ENCODE measurements at regions not wholly inside any gene's neighbourhood (a gene's known extent, or its start where the extent isn't known, plus 50 kb on each side); places are given as distances from the start of the nearest gene placed in this dataset.

- POLR2A ChIA-PET, result interaction anchor here (1.2 kb wide), 1 partner anchor 1737 kb away, joined by 4 read pairs; the partner anchor contains the start of gene DPY19L3
- CTCF ChIA-PET, result interaction anchor here (0.7 to 15.9 kb wide), 28 partner anchors 10 to 1906 kb away, joined by 3 to 298 read pairs (median 4); no protein-coding TSS in a partner anchor
- WGBS (ENCODE audit: missing lambda C conversion rate), result 4% methylated on average over 3 of the region's 3 CpGs
- peaks cover 8% of the 10 kb centered on the region; the same call in 1 of the 3 replicates for H3K4me1 ChIP-seq
- ATAC-seq, result no peak
- no peaks in the 10 kb centered on the region for H3K9me3 ChIP-seq
- H3K4me2 ChIP-seq, result no peak overlapping the region
- H3K27ac ChIP-seq, result no peak overlapping the region
- peak; percentile 79 for FAIRE-seq
- DNase-seq (ENCODE audit: low read depth in 1 of 2, low spot score in 1 of 2), result no peak
- no peak overlapping the region for H3K4me3 ChIP-seq
- no peak for TF ChIP-seq JUN (IDR thresholded peaks at IDR 0.05)
- TF ChIP-seq ELK1 (IDR thresholded peaks at IDR 0.05; ENCODE audit: low read depth, low read length), result no peak
- TF ChIP-seq RNF2 (IDR thresholded peaks at IDR 0.05; ENCODE audit: borderline replicate concordance, low read depth), result no peak
- TF ChIP-seq, protein P1, sequence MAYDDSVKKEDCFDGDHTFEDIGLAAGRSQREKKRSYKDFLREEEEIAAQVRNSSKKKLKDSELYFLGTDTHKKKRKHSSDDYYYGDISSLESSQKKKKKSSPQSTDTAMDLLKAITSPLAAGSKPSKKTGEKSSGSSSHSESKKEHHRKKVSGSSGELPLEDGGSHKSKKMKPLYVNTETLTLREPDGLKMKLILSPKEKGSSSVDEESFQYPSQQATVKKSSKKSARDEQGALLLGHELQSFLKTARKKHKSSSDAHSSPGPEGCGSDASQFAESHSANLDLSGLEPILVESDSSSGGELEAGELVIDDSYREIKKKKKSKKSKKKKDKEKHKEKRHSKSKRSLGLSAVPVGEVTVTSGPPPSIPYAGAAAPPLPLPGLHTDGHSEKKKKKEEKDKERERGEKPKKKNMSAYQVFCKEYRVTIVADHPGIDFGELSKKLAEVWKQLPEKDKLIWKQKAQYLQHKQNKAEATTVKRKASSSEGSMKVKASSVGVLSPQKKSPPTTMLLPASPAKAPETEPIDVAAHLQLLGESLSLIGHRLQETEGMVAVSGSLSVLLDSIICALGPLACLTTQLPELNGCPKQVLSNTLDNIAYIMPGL (CRISPR knock-in tag; IDR thresholded peaks at IDR 0.05; ENCODE audit: borderline replicate concordance), result no peak
- TF ChIP-seq ZNF302 (CRISPR knock-in tag; IDR thresholded peaks at IDR 0.05), result no peak
- no peak for TF ChIP-seq HOXB5 (CRISPR knock-in tag; IDR thresholded peaks at IDR 0.05)
- no peak for TF ChIP-seq KDM1A (IDR thresholded peaks at IDR 0.05; ENCODE audit: low read depth)
- TF ChIP-seq ZFP36 (IDR thresholded peaks at IDR 0.05; ENCODE audit: borderline replicate concordance, partially characterized antibody), result peak; percentile 47
Observed at GRCh38 chr19:30667746-30668145, 295.6 kb downstream of the ZNF536 start.

DNA sequence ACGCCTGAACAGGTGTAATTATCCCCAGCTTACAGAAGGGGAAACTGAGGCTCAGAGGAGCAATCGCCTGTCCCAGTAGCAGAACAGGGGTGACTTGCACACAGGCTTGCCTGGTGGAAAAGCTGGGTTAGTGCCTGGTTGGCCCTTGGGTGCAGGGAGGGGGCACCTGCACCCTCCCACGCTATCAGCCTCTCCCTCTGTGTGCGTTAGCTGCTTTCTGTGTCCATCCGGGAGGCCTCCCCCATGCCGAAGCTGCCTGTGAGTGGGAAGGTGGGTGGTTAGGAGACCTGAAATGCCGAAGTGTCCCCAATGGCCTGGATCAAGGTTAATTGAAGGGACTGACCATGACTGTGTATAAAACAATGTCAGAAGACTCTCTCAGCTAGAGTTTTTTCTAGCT lies 295.0 kb downstream of the ZNF536 start:
- no peak for DNase-seq (ENCODE audit: low read depth in 1 of 2, low spot score in 1 of 2)
- WGBS (ENCODE audit: missing lambda C conversion rate), result 29% methylated on average over 7 of the region's 7 CpGs

More for the DNA sequence above, 295.0 kb downstream of the ZNF536 start:
- Histone ChIP-seq H3K4me3 (no peak overlapping the region), H3K27ac (no peak overlapping the region), H3K4me1 (peaks cover 8% of the 10 kb centered on the region; the same call in 1 of the 3 replicates), H3K9me3 (no peaks in the 10 kb centered on the region), H3K4me2 (no peak overlapping the region)
- ChIA-PET CTCF (interaction anchor here (0.7 to 15.9 kb wide), 39 partner anchors 8 to 1917 kb away, joined by 3 to 298 read pairs (median 4); no protein-coding TSS in a partner anchor), POLR2A (interaction anchor here (1.2 kb wide), 1 partner anchor 1738 kb away, joined by 4 read pairs; the partner anchor contains the start of gene DPY19L3)
- FAIRE-seq, result no peak
- no peak for ATAC-seq
- TF ChIP-seq NFE2L2 (conservative IDR thresholded peaks at IDR 0.05; ENCODE audit: low read length) (no peak), HOXB5 (CRISPR knock-in tag; IDR thresholded peaks at IDR 0.05) (no peak), PBX3 (IDR thresholded peaks at IDR 0.05) (no peak), EP300 (IDR thresholded peaks at IDR 0.05) (no peak), RNF2 (IDR thresholded peaks at IDR 0.05; ENCODE audit: borderline replicate concordance, low read depth) (no peak), HOXA7 (CRISPR knock-in tag; IDR thresholded peaks at IDR 0.05) (no peak), MAX (IDR thresholded peaks at IDR 0.05) (no peak), BHLHE40 (IDR thresholded peaks at IDR 0.05; ENCODE audit: low read depth, low read length) (no peak), ELK1 (IDR thresholded peaks at IDR 0.05; ENCODE audit: low read depth, low read length) (no peak), CHD2 (IDR thresholded peaks at IDR 0.05; ENCODE audit: low read length, partially characterized antibody) (no peak), RCOR1 (IDR thresholded peaks at IDR 0.05; ENCODE audit: low read depth, low read length) (no peak), MAFK (IDR thresholded peaks at IDR 0.05; ENCODE audit: partially characterized antibody) (no peak), REST (IDR thresholded peaks at IDR 0.05) (no peak), CEBPB (IDR thresholded peaks at IDR 0.05) (no peak)
